NCI-H2196 (cell line): ENCODE measurements at regions not wholly inside any gene's neighbourhood (a gene's known extent, or its start where the extent isn't known, plus 50 kb on each side); places are given as distances from the start of the nearest gene placed in this dataset.
A peak's percentile ranks its signal among the peaks of the same experiment; 100 is the strongest.
"Not testable (repeated sequence)": the region's sequence is repeated elsewhere in the genome, so short reads cannot be mapped to it uniquely, and the experiment has no call there.

Source experiments
- DNase-seq: peaks from one replicate; lab custom pipeline; 2025; ENCODE audit not compliant: unreplicated experiment; lab: John Stamatoyannopoulos, UW

DNA sequence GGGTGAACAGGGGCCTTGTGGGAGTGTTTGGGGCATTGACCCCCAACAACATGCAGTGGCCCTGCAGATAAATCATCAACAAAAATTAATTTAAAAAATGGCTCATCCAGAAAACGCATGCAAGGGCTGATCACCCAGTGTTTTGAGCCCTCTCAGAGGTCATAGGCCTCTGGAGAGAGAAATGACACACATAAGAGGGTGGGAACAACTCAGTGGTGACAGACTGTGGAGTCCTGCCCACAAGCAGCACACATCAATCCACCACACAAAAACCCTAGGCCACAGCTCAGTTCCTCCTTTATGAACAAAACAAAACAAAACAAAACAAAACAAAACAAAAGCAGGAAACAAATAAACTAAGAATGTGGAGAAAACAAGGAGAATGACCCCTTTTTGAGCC, 351.7 kb upstream of the SPHKAP start:
- DNase-seq = no peak

DNA sequence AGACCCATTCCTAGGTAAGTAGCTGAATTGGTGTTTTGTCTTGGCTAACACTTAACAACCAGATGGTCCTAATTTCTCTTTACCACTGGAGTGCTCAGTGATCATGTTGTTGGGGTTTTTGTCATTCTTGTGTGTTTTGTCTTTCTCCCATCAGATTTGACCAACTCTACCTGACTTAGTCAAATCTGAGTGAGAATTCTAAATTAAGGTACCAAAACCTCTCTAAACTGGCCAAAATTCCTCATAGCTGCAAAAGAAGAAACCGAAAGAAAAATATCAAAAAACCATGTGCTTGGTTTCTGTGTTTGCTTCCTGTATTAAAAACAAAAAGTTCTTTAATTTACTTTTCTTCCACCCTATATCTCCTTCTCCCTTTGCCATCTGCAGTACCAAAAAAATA, 350.7 kb upstream of the SPHKAP start:
- no peak for DNase-seq

DNA sequence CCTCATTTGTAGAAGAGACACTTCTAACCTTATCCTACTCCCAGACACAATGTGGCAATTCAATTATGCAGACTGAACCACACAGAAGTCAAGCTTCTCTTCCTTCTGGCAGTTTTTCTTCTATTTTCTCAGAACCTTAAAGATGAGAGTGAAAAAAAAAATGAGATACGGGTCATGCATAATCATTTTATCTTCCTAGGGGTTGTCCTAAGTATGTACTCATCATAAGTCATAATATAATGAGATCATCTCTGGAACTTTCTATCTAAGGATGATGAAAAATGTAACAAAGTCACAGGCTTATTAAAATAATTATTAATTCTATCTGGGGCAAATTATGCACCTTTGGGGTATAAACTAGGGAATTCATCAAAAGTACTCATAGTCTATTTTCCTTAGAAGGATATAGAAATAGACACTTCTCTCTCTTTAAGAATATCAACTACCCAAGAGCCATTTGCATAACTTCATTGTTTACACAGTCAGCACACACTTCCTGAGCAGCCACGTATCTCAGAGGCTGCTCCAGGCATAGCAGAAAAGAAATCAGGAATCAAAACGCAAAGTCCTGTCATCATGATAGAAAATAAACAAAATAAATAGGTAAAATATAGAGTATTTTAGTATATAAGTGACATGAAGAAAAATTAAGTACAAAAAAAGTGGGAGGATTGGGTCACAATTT, 345.9 kb upstream of the SPHKAP start:
- DNase-seq = no peak

DNA sequence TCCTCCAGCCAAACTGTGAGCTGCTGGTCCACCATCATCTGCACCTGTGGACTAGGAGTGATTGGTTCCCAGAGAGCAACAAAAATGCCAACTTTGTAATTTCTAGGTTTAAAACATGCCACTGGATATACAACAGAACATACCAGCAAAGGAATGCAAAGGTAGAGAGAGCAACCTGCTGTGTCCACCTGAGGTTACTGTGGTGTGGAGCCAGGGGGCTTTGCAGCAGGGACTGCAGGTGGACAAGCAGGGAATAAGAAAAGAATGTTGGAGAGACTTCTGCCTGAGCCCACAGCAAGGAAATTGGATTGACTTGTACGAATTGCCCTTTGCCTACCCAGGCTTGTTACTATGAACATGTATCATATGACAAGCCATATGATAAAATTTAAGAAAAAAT, 345.2 kb upstream of the SPHKAP start:
- DNase-seq = no peak

DNA sequence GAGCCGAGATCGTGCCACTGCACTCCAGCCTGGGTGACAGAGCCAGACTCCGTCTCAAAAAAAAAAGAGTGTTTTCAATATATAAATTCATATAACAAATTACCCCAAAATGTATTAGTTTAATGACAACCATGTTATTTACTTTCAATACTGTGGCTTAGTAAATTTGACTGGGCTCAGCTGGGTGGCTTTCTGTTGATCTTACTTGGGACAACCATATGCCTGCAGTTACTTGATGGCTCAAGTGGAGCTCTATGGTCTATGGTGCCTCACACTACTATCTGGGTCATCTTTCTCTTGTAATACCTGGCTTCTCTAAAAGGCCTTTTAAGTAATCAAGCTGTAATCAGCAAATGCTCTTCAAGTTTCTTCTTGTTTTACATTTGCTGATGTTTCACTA, 341.5 kb upstream of the SPHKAP start:
- DNase-seq = no peak

DNA sequence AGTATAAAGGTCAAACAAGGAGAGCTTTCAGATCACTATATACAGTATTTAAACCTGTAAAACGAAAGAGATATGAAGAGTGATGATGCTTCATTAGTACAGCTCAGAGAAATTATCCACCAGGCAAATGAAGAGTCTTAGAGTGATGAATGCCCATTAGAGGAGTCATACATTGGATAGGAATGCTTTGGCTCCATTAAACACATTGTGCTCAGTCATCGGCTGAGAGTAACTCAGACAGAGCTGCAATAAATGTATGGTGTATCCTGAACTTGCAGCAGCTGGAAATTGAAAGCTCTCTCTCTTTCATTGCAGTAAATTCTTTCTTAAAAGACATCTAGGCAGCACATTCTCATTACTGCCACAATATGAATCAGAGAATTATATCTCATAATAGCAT, 340.8 kb upstream of the SPHKAP start:
- DNase-seq = no peak

DNA sequence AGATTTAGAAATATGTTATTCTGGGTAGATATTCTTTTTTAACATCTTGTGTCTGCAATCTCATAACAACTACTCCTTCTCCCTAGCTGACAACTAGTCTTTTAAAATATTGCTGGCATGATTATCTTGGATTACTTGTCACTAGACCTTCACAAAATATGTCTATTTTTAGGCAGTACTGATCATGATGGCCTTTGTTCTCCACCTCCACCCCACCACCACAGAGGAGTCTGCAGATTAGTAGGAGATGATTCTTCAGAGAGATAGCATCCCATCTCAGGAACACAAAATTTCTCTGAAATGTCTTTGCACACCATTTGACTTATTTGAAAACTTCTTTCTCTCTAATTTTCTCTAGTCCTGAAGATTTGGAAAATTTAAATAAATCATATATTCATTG, 338.1 kb upstream of the SPHKAP start:
- DNase-seq = no peak

DNA sequence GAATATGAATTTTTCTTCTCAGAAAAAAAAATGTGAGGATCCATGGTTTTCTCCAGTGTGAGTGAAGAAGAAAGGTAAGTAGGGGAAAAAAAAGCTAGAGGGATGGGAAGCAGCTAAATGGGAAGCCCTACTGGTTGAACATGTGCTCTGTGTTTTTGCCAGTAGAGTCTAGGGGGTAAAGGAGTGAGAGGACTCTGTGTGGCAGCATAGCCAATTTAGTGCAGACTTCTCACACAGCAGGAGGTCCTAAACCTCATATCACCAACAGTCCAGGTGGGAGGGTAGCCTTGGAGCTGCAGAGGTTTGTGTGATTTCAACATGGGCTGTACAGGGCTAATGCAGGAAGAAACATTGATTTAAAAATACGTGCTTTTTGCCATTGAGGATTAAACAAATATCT, 334.5 kb upstream of the SPHKAP start:
- no peak for DNase-seq

DNA sequence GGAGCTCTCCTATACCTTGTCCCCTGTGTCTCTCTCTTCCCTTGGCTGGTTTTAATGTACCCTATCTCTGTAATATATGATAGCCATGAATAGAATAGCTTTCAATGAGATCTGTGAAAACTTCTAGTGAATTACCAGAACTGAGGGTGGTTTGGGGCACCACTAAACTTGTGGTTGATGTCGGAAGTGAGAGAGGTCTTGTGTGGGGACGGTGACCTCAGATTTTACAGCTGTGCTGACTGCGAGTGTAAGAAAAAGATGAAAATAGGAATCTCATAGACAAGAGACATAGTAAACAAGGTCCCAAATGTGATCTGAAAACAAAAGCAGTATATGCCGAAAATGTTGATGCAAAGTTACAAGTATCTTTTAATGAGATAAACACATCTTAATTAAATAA, 332.0 kb upstream of the SPHKAP start:
- not testable (repeated sequence) for DNase-seq

DNA sequence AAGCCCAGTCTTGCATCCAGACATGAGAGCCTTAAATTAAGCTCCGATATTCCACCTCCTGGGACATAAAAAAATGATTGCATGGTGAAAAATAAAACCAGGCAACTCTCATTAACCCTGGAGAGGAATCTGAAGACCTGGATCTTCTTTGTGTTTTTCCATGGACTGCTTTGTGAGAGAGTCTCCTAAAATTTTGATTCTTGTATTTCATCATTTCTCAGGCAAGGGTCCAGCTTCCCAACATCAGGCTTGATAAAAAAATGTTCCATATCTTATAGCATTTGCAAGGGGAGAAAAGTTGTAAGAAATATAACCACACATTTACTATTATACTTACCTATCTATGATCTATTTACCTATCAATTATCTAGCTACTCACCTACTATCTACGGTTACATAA, 327.5 kb upstream of the SPHKAP start:
- no peak for DNase-seq

DNA sequence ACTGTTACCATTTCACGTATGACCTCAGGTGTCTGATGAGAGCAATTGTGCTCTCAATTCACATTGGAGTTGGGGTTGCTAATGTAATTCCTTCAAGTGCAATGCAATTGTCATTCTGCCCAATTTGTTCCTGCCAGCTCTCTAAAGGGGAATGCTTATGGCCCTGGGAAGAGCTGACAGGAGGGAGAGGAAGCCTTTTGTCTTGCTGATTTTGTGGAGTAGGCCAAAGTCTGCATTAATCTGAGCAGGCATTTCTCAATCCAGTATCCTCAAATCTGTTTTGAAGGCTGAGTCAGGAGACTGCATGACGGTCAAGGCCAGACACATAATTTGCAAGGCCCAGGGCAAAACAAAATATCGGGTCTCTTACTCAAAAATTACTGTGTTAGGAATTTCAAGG, 326.4 kb upstream of the SPHKAP start:
- DNase-seq = no peak

DNA sequence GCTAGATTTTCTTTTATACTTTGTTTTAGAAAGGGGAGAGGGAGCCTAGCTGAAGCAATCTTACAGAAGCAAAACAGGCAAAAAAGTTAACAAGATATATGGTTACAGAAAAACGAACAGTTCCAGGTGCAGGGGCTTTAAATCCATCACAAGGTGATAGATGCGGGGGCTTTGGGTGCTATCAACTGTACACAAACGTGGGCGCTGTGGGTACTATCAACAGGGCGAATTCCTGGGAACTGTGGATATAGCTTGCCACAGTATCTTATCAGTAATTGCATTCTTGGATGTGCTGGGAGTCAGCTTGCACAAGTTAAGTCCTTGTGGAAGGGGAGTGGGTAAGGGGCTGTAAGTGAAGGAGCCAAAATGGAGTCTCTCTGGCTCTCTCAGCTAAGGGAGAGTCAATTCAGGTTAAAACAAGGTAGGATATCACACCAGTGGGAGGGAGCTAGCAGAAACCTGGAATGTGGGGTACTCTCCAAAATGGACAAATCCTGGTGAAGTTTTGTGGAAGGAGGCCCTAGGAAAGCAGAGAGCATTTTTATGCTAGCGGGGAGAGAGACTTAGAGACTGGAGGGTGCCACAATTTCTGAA, 325.8 kb upstream of the SPHKAP start:
- DNase-seq = no peak

DNA sequence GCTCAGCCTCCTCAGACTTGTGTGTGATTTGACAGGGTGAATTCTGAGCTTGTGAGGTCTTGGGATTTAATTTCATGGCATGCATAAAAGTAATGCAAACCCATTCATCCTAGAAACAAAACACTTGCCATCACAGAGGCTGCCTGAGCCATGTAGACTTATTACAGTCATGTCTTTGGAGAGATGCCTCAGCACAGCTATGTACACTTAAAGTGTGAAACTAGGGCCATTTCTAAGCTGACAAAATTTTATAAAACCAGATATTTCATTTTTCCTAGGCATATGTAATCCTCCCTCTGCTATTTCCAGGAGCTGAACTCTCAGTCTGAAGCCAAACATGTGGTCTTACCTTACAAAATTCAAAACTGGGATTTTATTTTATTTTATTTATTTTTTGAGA, 322.2 kb upstream of the SPHKAP start:
- no peak for DNase-seq

DNA sequence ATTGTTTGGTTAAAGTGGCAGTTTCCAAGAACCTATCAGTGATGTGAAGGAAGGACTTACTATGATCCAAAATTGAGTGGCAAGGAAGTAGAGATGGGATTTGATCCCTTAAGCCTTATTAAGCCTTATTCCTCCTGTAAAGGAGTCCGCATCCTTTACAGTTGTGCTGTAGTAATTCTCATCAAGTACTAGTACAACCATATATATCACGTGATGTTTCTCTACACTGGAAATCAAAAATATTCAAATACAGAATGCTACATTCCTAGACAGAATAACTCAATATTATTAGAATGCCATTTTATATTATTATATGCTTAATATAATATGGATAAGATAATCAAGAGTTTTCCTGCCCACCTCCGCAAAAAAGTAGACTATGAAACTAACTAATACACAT, 312.4 kb upstream of the SPHKAP start:
- no peak for DNase-seq

DNA sequence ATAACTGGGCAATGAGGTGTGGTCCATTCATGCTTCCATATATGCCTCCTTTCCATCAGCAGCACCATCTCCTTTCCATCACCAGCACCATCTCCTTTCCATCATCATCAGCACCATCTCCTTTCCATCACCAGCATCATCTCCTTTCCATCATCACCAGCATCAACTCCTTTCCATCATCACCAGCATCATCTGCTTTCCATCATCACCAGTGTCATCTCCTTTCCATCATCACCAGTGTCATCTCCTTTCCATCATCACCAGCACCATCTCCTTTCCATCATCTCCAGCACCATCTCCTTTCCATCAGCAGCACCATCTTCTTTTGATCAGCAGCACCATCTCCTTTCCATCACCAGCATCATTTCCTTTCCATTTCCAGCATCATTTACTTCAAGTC, 297.5 kb upstream of the SPHKAP start:
- no peak for DNase-seq

DNA sequence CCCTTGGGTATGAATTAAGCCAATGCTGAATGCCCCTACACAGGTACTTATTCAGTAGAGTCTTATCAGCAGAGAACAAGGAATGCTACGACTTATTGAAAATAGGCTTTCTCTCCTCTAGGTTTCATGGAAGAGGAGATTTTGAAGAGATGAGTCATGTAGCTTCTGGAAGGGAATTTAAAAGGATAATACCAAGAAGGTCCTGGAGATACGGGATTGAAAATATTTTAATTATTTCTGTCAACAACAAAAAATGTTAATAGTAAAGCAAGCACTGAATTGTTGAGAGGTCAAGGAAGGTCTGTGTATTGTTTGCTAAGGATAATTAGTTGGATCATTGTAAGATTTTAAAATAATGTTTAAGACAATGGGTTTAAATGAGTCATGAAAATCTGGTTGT, 293.0 kb upstream of the SPHKAP start:
- no peak for DNase-seq

DNA sequence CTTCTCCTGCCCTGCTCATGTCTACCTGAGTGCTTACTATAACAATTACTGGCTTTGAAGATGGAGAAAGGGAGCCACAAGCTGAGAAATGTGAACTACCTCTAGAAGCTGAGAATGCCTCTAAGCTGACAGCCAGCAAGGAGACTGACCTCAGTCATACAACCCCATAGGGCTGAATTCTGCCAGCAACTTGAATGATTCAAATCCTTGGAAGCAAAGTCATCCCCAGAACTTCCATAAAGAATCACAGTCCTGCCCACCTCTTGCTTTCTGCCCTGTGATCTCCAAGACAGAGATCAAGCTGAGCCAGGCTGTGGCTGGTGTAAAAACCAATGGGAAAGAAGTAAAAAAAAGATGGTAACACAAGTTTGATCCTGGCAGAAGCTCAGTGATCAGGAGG, 288.2 kb upstream of the SPHKAP start:
- no peak for DNase-seq

DNA sequence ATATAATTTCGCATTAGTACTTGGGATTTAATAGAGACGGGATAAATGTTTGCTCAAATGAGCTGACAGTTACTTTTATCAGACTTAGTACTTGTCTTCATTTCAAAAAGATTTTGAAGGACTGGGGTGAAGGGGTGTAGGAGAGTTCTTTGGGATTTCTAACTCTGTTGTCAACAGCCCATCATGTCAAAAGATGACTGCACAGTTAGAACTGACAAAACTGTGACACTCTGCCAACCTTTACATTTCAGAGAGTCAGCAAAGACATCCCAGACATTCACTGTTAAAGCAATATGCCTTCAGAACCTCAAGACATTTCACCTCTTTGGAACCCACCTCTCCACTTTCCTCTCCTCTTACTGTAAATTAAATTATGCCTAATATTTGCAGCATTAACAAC, 285.4 kb upstream of the SPHKAP start:
- DNase-seq = no peak

DNA sequence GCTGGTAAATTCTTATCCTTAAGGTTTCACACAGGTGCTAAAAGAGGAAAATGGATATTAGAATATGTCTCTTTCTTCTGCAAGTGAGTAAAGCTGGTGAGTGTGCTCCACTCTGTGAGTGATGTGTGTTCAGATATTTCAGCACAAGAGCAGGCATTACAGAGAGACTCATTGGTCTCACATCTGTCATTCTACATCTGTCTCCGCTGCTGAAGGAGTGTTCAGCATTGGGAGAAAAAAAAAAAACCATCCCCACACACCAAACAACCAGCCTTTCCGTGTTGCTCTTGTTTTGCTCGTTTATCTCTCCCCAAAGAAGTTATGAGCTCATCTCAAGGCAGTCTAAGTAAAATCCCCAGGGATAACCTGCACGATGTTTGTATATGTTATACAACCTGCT, 283.9 kb upstream of the SPHKAP start:
- no peak for DNase-seq

DNA sequence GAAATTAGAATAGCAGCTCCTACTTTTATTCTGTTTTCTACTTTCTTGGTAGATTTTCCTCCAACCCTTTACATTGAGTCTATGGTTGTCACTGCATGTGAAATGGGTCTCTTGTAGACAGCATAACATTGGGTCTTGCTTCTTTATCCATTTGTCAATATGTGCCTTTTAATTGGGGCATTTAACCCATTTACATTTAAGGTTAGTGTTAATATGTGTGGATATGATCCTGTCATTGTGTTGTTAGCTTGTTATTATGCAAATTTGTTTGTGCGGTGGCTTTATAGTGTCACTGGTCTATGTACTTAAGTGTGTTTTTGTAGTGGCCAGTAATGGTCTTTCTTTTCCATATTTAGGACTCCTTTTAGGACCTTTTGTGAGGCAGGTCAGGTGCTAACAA, 276.9 kb upstream of the SPHKAP start:
- no peak for DNase-seq

DNA sequence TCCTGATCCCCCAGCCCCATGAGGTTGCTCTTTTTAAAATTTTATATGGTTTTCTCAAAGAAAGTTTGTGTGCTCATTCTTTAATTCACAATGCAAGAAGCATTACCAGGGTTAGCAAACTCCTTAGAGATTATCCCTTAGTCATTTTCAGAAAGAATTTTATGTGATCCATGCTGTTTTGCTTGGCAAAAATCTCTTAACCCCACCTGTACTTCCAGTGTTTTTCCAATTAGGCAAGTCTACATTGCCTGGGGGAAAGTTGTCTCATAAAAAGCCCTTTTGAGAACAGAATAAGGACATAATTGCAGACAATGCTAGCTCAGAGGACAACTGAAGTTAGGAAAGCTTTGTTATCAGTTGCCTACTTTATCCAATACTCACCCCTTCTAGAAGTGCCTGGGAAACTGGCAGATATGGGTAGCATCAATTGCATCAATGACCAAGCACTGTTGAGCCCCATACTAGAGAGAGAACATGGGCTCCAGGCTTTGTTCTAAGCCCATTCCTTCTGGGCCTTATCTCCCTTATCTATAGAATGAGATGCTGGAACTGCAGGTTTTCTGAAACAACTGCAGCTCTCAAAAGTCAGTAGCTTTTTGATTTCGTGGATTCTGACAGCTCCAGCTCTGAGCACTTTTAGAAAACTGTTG, 265.9 kb upstream of the SPHKAP start:
- DNase-seq = no peak

DNA sequence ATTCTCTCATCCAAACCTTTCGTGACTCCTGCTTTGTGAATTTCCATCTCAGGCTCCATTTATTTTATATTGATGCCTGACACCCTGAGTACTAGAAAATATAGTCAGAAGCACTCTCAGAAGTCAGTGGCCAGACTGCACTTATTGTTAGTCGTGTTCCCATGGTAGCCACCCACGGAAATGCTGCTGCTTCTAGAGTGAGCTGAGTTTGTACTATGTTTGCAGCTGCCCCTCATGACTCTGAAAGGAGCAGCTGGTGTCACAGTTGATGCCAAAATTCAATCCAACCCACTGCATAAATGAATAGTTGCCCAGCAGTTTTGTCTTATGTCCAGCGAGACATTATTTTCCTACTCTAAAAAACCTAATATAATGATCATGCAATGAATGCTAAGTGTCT, 265.2 kb upstream of the SPHKAP start:
- DNase-seq = peak; percentile 40

DNA sequence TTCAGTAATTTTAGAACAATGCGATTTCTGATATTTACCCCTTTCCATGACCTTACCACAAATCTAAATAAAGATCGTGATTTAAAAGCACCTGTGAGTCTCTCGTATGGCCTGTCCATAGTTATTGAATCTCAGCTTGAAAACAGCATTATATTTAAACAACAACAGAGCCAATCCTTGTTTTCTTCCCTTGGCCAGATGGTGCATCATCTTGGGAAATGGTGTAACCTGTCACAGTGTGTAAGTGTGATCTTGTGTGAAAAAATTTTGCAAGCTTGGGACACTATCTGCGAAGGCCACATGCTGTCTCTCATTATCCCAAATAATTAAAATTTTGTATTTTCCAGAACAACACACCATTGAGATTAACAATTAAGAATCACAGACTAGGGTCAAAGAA, 262.7 kb upstream of the SPHKAP start:
- DNase-seq = no peak
